ENCODE measurements at regions not wholly inside any gene's neighbourhood (a gene's known extent, or its start where the extent isn't known, plus 50 kb on each side); places are given as distances from the start of the nearest gene placed in this dataset.

DNA sequence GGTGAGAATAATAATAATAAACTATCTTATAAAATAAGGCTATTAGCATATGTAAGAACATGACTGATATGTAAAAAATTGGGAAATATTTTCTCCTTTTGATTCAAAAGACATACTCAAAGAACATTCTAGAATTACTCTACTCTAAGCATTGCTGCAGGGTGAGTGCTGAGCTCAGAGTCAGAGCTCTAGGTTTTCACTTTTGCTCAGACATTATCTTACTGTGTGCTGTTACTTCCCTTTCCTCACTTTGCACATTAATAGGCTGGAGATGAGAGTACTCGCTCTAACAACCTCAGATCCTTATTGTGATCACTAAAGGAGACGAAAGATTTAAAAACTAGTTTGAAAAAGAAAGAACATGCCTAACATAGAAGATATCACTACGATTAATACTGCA is 99.4 kb upstream of the C9orf72 start:
- TF ChIP-seq CTCF (conservative IDR thresholded peaks at IDR 0.05; ENCODE audit: low read length), result no peak
- no peak for TF ChIP-seq EZH2phosphoT487 (IDR thresholded peaks at IDR 0.05; ENCODE audit: borderline replicate concordance)

All from Loucy (cell line).